Transverse colon (tissue), 4 donors: ENCODE measurements at regions not wholly inside any gene's neighbourhood (a gene's known extent, or its start where the extent isn't known, plus 50 kb on each side); places are given as distances from the start of the nearest gene placed in this dataset.

ENCODE experiments used
- DNase-seq: peaks from one replicate; pipeline ENCODE4 v3.0.0-alpha.2; 2019
- H3K27ac ChIP-seq, 4 donors: fragments of 200-600 bp; sonication (generic); 2 replicates each; pipeline ENCODE4 v1.5.1; 2016 to 2018; ENCODE audit warnings: inconsistent platforms in 4 of 4
- H3K27me3 ChIP-seq: fragments of 200-600 bp; sonication (generic); 2 replicates; pipeline ENCODE4 v1.5.1; 2017; ENCODE audit warnings: inconsistent platforms
- H3K36me3 ChIP-seq, 4 donors: fragments of 200-600 bp; sonication (generic); 2 replicates each; pipeline ENCODE4 v1.5.1; 2017 to 2019; ENCODE audit warnings: inconsistent platforms in 4 of 4
- H3K4me1 ChIP-seq, 4 donors: fragments of 200-600 bp; sonication (generic); 2 replicates each; pipeline ENCODE4 v1.5.1; 2017 to 2020; ENCODE audit warnings: inconsistent platforms in 4 of 4
- H3K4me3 ChIP-seq, 4 donors: fragments of 200-600 bp; sonication (generic); 1 replicate in 1 of 4; 2 replicates in 3 of 4; pipeline versions ENCODE4 v1.5.1 to v1.6.1; 2017 to 2019; ENCODE audit warnings: inconsistent platforms in 4 of 4
- H3K9me3 ChIP-seq, 2 donors: fragments of 200-600 bp; sonication (generic); 2 replicates each; pipeline ENCODE4 v1.5.1; 2017 to 2019; ENCODE audit warnings: inconsistent platforms in 2 of 2
- CTCF ChIP-seq, 5 experiments: fragments of 200-600 bp in 3 of 5; fragments of 450-650 bp in 2 of 5; sonication (generic) in 3 of 5; IDR thresholded peaks; 1 replicate in 2 of 5; 2 replicates in 3 of 5; pipeline ENCODE4 v1.5.1; 2016 to 2017; ENCODE audit warnings: antibody characterized with exemption in 5 of 5, inconsistent platforms in 3 of 5, mild to moderate bottlenecking in 2 of 5, moderate library complexity in 1 of 5
- EP300 ChIP-seq: sonication (generic); formaldehyde crosslinking; IDR thresholded peaks from one replicate; pipeline ENCODE4 v1.6.1; 2017; ENCODE audit warnings: antibody characterized with exemption, low read depth
- POLR2A ChIP-seq: fragments of 450-650 bp; IDR thresholded peaks from one replicate; pipeline ENCODE4 v1.6.1; 2016; ENCODE audit warnings: antibody characterized with exemption, mild to moderate bottlenecking, moderate library complexity
- POLR2AphosphoS5 ChIP-seq, 3 donors: sonication (generic); formaldehyde crosslinking; IDR thresholded peaks; one replicate each; pipeline ENCODE4 v1.6.1; 2016; ENCODE audit warnings: antibody characterized with exemption in 3 of 3
- WGBS, 2 donors: methylation state at CpG; one replicate each; pipeline ENCODE4 v1.1.5; 2018; ENCODE audit warnings: low coverage in 1 of 2; 5-methylcytosine and 5-hydroxymethylcytosine counted together
- in situ Hi-C, 4 donors: fragments of 200-750 bp; cut with MboI; loops; one replicate each; pipeline versions ENCODE4 v1.15.0 to v1.15.1; 2017; ENCODE audit warnings: low sequenced_read_pairs in 3 of 4, low pct_ligation_motif_present in 1 of 4, low pct_unique_long_range_greater_than_20kb in 1 of 4
- intact Hi-C: fragments of 100-400 bp; cut with DNase I; formaldehyde crosslinking; loops from one replicate; pipeline ENCODE4 v1.15.1; 2023; ENCODE audit warnings: low total_unique reads

- in situ Hi-C loops (no loop called here), intact Hi-C loops (loop anchor here (5.0 kb wide), 1 partner anchor 1390 kb away; no protein-coding TSS in a partner anchor)
- no peaks in the 10 kb centered on the region for H3K4me1 ChIP-seq
- DNase-seq = no peak
- TF ChIP-seq POLR2A (no peak), POLR2AphosphoS5 (IDR thresholded peaks at IDR 0.05) (no peak), CTCF (IDR thresholded peaks at IDR 0.05) (no peak), EP300 (no peak)
- WGBS, 2 donors = 36 to 49% methylated on average over 2 of the region's 2 CpGs
- H3K27me3 ChIP-seq = no peaks in the 10 kb centered on the region
- no peaks in the 10 kb centered on the region for H3K36me3 ChIP-seq
- H3K9me3 ChIP-seq = peaks cover 4 to 8% of the 10 kb centered on the region in 2 donors
- H3K4me3 ChIP-seq = no peak overlapping the region
- H3K27ac ChIP-seq = no peak overlapping the region
These were observed 355.7 kb upstream of the POU3F1 start for GRCh38 chr1:38402230-38402815.

DNA sequence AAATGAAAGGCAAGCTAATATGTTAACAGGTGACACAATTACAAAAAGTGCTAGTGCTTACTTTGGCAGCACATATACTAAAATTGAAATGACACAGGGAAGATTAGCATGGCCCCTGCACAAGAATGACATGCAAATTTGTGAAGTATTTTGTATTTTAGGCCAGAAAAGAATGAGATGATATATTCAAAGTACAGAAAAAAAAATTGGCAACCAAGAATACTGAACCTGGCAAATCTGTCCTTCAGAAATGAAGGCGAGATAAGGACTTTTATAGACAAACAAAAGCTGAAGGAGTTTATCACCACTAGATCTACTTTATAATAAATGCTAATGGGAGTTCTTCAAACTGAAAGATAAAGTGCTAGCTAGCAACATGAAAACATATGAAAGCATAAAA lies 350.0 kb upstream of the POU3F1 start:
- no peak overlapping the region for H3K27ac ChIP-seq
- DNase-seq = no peak
- no peak overlapping the region for H3K4me3 ChIP-seq
- H3K27me3 ChIP-seq = peaks cover 17% of the 10 kb centered on the region
- 80 to 90% methylated on average over 1 of the region's 1 CpG for WGBS, 2 donors
- H3K36me3 ChIP-seq = no peaks in the 10 kb centered on the region
- TF ChIP-seq EP300 = no peak
- TF ChIP-seq POLR2AphosphoS5 (IDR thresholded peaks at IDR 0.05) = no peak
- no peak for TF ChIP-seq CTCF (IDR thresholded peaks at IDR 0.05)
- TF ChIP-seq POLR2A = no peak
- intact Hi-C loops (no loop called here), in situ Hi-C loops (no loop called here)
- peaks cover 0 to 5% of the 10 kb centered on the region in 2 donors for H3K9me3 ChIP-seq
- no peaks in the 10 kb centered on the region for H3K4me1 ChIP-seq

DNA sequence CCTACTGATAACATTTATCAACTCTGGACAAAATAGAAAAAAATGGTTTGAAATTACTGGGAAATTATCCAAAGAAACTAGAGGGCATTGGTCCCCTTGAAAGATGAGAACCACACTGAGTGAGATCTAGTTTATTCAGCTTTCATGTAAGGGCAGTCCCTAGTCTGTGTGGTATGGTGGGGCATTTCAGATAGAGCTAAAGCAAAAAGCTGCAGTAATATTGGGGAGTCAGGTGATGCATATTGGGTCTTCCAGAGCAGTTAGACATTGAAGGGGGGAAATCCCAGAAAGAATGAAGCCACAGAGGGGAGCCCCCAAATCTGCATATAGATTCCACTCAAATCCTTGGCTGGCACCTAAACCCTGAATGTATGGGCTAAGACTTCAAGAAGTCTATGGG lies 347.7 kb upstream of the POU3F1 start:
- no peak overlapping the region for H3K4me3 ChIP-seq
- no peaks in the 10 kb centered on the region for H3K4me1 ChIP-seq
- DNase-seq = no peak
- H3K27me3 ChIP-seq = peaks cover 17% of the 10 kb centered on the region
- TF ChIP-seq POLR2AphosphoS5 (IDR thresholded peaks at IDR 0.05) = no peak
- no peak for TF ChIP-seq EP300
- TF ChIP-seq CTCF (IDR thresholded peaks at IDR 0.05) = no peak
- TF ChIP-seq POLR2A = no peak
- intact Hi-C loops (no loop called here), in situ Hi-C loops (no loop called here)
- peaks cover 0 to 5% of the 10 kb centered on the region in 2 donors for H3K9me3 ChIP-seq
- no peaks in the 10 kb centered on the region for H3K36me3 ChIP-seq
- H3K27ac ChIP-seq = no peak overlapping the region

GRCh38 chr1:38392861-38393260 lies 346.3 kb upstream of the POU3F1 start:
- no peak overlapping the region for H3K4me3 ChIP-seq
- TF ChIP-seq CTCF (IDR thresholded peaks at IDR 0.05) = no peak
- no peak for TF ChIP-seq POLR2AphosphoS5 (IDR thresholded peaks at IDR 0.05)
- no peak for TF ChIP-seq POLR2A
- no peak for TF ChIP-seq EP300
- peaks cover 0 to 5% of the 10 kb centered on the region in 2 donors for H3K9me3 ChIP-seq
- H3K27ac ChIP-seq = no peak overlapping the region
- in situ Hi-C loops (no loop called here), intact Hi-C loops (no loop called here)
- DNase-seq = no peak
- H3K4me1 ChIP-seq = no peaks in the 10 kb centered on the region
- 59 to 80% methylated on average over 1 to 2 of the region's 2 CpGs for WGBS, 2 donors
- peaks cover 17% of the 10 kb centered on the region for H3K27me3 ChIP-seq
- no peaks in the 10 kb centered on the region for H3K36me3 ChIP-seq
